ENCODE measurements at regions not wholly inside any gene's neighbourhood (a gene's known extent, or its start where the extent isn't known, plus 50 kb on each side); places are given as distances from the start of the nearest gene placed in this dataset.

- Histone ChIP-seq H3K4me3 (ENCODE audit: low read depth in 1 of 3, low read length in 3 of 3) (no peak overlapping the region), H3K4me1 (ENCODE audit: control insufficient read depth in 4 of 4, insufficient read depth in 4 of 4, low read length in 3 of 4) (no peaks in the 10 kb centered on the region), H3K27ac (ENCODE audit: low read depth in 1 of 2, low read length in 2 of 2) (no peak overlapping the region), H3K36me3 (ENCODE audit: control insufficient read depth in 4 of 4, insufficient read depth in 3 of 4, low read depth in 1 of 4, low read length in 3 of 4) (no peaks in the 10 kb centered on the region), H3K9ac (ENCODE audit: low read depth in 1 of 2, low read length in 2 of 2) (no peak overlapping the region), H3K9me3 (ENCODE audit: control insufficient read depth in 4 of 4, low read length in 3 of 4) (no peaks in the 10 kb centered on the region), H3K27me3 (ENCODE audit: control insufficient read depth in 4 of 4, insufficient read depth in 4 of 4, low read length in 3 of 4) (peaks cover 0 to 4% (median 0%) of the 10 kb centered on the region in 4 donors)
- no peak for DNase-seq (ENCODE audit: low spot score)
- 79% methylated on average over 4 of the region's 4 CpGs for WGBS
- no peak for TF ChIP-seq YY1 (IDR thresholded peaks at IDR 0.05)
- no peak for TF ChIP-seq REST (IDR thresholded peaks at IDR 0.05)
- no peak for TF ChIP-seq HNF4A (conservative IDR thresholded peaks at IDR 0.05)
These were observed 453.9 kb downstream of the SNAPC1 start for GRCh38 chr14:62216121-62216520.

- DNase-seq (ENCODE audit: low spot score), result no peak
- H3K4me1 ChIP-seq (ENCODE audit: control insufficient read depth in 4 of 4, insufficient read depth in 4 of 4, low read length in 3 of 4), result no peaks in the 10 kb centered on the region
- 75% methylated on average over 3 of the region's 3 CpGs for WGBS
- no peaks in the 10 kb centered on the region for H3K9me3 ChIP-seq (ENCODE audit: control insufficient read depth in 4 of 4, low read length in 3 of 4)
- H3K27ac ChIP-seq (ENCODE audit: low read depth in 1 of 2, low read length in 2 of 2), result no peak overlapping the region
- H3K9ac ChIP-seq (ENCODE audit: low read depth in 1 of 2, low read length in 2 of 2), result no peak overlapping the region
- H3K27me3 ChIP-seq (ENCODE audit: control insufficient read depth in 4 of 4, insufficient read depth in 4 of 4, low read length in 3 of 4), result no peaks in the 10 kb centered on the region
- TF ChIP-seq TAF1 (conservative IDR thresholded peaks at IDR 0.05) (no peak), ATF3 (IDR thresholded peaks at IDR 0.05) (no peak), CTCF (IDR thresholded peaks at IDR 0.05; ENCODE audit: low read depth, low read length, missing input control) (no peak), NR2F2 (IDR thresholded peaks at IDR 0.05) (no peak)
- no peaks in the 10 kb centered on the region for H3K36me3 ChIP-seq (ENCODE audit: control insufficient read depth in 4 of 4, insufficient read depth in 3 of 4, low read depth in 1 of 4, low read length in 3 of 4)
- H3K4me3 ChIP-seq (ENCODE audit: low read depth in 1 of 3, low read length in 3 of 3), result no peak overlapping the region
These were observed 472.6 kb downstream of the SNAPC1 start for GRCh38 chr14:62234849-62235248.

GRCh38 chr14:62244221-62244620, 482.0 kb downstream of the SNAPC1 start:
- Histone ChIP-seq H3K27me3 (ENCODE audit: control insufficient read depth in 4 of 4, insufficient read depth in 4 of 4, low read length in 3 of 4) (peaks cover 0 to 2% (median 0%) of the 10 kb centered on the region in 4 donors), H3K9ac (ENCODE audit: low read depth in 1 of 2, low read length in 2 of 2) (no peak overlapping the region), H3K4me3 (ENCODE audit: low read depth in 1 of 3, low read length in 3 of 3) (no peak overlapping the region), H3K36me3 (ENCODE audit: control insufficient read depth in 4 of 4, insufficient read depth in 3 of 4, low read depth in 1 of 4, low read length in 3 of 4) (no peaks in the 10 kb centered on the region), H3K27ac (ENCODE audit: low read depth in 1 of 2, low read length in 2 of 2) (no peak overlapping the region), H3K4me1 (ENCODE audit: control insufficient read depth in 4 of 4, insufficient read depth in 4 of 4, low read length in 3 of 4) (no peaks in the 10 kb centered on the region), H3K9me3 (ENCODE audit: control insufficient read depth in 4 of 4, low read length in 3 of 4) (no peaks in the 10 kb centered on the region)
- DNase-seq (ENCODE audit: low spot score), result no peak
- 72% methylated on average over 1 of the region's 1 CpG for WGBS
- TF ChIP-seq REST (IDR thresholded peaks at IDR 0.05), result no peak
- TF ChIP-seq MAX (IDR thresholded peaks at IDR 0.05), result no peak
- no peak for TF ChIP-seq HNF4G (IDR thresholded peaks at IDR 0.05)
- no peak for TF ChIP-seq HNF4A (conservative IDR thresholded peaks at IDR 0.05)
- TF ChIP-seq RXRA (IDR thresholded peaks at IDR 0.05), result no peak
- TF ChIP-seq RAD21 (IDR thresholded peaks at IDR 0.05), result no peak
- no peak for TF ChIP-seq NR2F2 (IDR thresholded peaks at IDR 0.05)
- no peak for TF ChIP-seq FOXA1 (IDR thresholded peaks at IDR 0.05)
- TF ChIP-seq TAF1 (conservative IDR thresholded peaks at IDR 0.05), result no peak
- no peak for TF ChIP-seq ZBTB33 (IDR thresholded peaks at IDR 0.05)
- no peak for TF ChIP-seq YY1 (IDR thresholded peaks at IDR 0.05)
- no peak for TF ChIP-seq GABPA (IDR thresholded peaks at IDR 0.05 in 1 of 2, conservative IDR thresholded peaks at IDR 0.05 in 1 of 2)
- no peak for TF ChIP-seq FOXA2 (IDR thresholded peaks at IDR 0.05)
- no peak for TF ChIP-seq ATF3 (IDR thresholded peaks at IDR 0.05)
- no peak for TF ChIP-seq JUND (IDR thresholded peaks at IDR 0.05)
